Heart left ventricle (tissue), 13 donors: ENCODE measurements at regions not wholly inside any gene's neighbourhood (a gene's known extent, or its start where the extent isn't known, plus 50 kb on each side); places are given as distances from the start of the nearest gene placed in this dataset.

Source experiments
- CTCF ChIP-seq, 12 donors: fragments of 200-600 bp; sonication (generic) in 4 of 12; IDR thresholded peaks; one replicate each; pipeline versions ENCODE4 v1.5.0 to v1.8.0; 2018 to 2022; ENCODE audit warnings: antibody characterized with exemption in 12 of 12, mild to moderate bottlenecking in 5 of 12
- POLR2A ChIP-seq, 2 donors: fragments of 450-650 bp; IDR thresholded peaks; one replicate each; pipeline ENCODE4 v1.6.1; 2017; ENCODE audit warnings: antibody characterized with exemption in 2 of 2, mild to moderate bottlenecking in 2 of 2, moderate library complexity in 2 of 2
- donor health status: ischemic (EF 13 %, LVEDD 7.1; RV severe dilation, severe dysfunction).
- donor health status: DM: no; HTN: yes; CAD: no.
- donor health status: DM: no; HTN: no; CAD: no.
- donor health status: ischemic (EF 25% LVEDD 6.9; RV normal size, moderate dysfunction).
- donor health status: ischemic (EF 25% LVEDD 5.7; RV mildly dilated, moderate dysfunction).
- donor health status: ischemic (EF 35%, LVEDD 5.7; RV mildly dilated, moderate dysfunction).
- donor health status: nonischemic (EF 11% LVEDD 7.7; RV severe dilation, severe dysfunction).
- donor health status: DM: yes; HTN: yes; CAD: no.
- donor health status: PGD.
- donor health status: ischemic (EF 29% LVEDD 5.4; RV normal size, mild dysfunction).
- donor health status: nonischemic (EF 23%, LVEDD 6.1; RV moderate dilation, normal function).

GRCh38 chr5:19408149-19408548 lies 579.9 kb downstream of the CDH18 start:
- no peak for TF ChIP-seq CTCF (IDR thresholded peaks at IDR 0.05)
- TF ChIP-seq POLR2A (IDR thresholded peaks at IDR 0.05): no peak
